ENCODE measurements at regions not wholly inside any gene's neighbourhood (a gene's known extent, or its start where the extent isn't known, plus 50 kb on each side); places are given as distances from the start of the nearest gene placed in this dataset.

DNA sequence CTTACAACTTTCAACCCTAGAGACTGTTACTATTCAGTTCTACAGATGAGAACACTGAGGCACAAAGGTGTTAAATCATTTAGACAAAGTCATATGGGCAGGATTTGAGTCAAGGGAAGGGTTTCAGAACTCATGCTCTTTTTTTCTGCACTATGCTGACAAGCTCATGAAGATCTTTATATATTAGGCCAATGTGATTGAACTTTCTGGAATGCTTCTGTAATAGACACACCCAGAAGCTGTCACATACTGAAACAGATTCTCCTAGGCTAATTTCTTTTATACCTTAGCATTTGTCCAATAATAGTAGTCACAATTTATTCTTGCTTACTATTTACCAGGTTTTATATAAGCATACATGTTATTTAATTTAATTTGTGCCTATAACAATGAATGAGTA lies 164.0 kb downstream of the ALG10B start:
- TF ChIP-seq, protein P1, sequence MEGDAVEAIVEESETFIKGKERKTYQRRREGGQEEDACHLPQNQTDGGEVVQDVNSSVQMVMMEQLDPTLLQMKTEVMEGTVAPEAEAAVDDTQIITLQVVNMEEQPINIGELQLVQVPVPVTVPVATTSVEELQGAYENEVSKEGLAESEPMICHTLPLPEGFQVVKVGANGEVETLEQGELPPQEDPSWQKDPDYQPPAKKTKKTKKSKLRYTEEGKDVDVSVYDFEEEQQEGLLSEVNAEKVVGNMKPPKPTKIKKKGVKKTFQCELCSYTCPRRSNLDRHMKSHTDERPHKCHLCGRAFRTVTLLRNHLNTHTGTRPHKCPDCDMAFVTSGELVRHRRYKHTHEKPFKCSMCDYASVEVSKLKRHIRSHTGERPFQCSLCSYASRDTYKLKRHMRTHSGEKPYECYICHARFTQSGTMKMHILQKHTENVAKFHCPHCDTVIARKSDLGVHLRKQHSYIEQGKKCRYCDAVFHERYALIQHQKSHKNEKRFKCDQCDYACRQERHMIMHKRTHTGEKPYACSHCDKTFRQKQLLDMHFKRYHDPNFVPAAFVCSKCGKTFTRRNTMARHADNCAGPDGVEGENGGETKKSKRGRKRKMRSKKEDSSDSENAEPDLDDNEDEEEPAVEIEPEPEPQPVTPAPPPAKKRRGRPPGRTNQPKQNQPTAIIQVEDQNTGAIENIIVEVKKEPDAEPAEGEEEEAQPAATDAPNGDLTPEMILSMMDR (conservative IDR thresholded peaks at IDR 0.05): no peak
- no peaks in the 10 kb centered on the region for H3K36me3 Mint-ChIP-seq
- no peaks in the 10 kb centered on the region for H3K9me3 Mint-ChIP-seq
- DNase-seq (ENCODE audit: extremely low spot score, unreplicated experiment): no peak
- no peak overlapping the region for H3K4me3 Mint-ChIP-seq
- peaks cover under 1% of the 10 kb centered on the region for H3K4me1 Mint-ChIP-seq (ENCODE audit: unreplicated experiment)
- H3K27ac Mint-ChIP-seq: no peak overlapping the region
- H3K27me3 Mint-ChIP-seq: no peaks in the 10 kb centered on the region

DNA sequence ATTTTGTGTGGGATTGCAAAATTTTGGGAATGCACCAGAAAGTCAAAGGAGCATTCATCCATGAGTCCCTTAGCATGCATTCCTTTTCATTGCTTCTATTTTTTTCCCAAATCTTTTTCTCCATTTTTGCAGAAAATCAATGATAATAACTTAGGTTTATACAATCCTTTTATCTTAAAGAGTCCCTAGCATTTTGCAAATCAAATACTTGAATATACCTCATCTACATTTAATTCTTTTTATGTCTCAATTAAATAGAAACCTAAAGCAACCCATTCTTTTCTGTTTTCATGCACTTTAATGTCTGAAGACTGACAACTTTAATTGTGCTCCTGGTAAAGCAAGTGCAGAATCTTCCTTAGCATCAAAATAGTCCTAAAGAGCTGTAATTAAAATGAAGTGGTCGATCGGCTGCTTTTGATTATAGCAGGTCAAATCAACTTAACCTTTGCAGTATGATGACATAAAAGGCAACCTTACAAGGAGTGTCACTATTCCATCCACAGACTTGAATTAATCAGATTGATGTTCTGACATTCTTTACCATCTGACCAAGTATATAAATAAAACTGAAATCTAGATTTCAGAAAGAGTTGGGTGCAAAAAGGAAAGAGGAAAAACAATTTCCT lies 168.4 kb downstream of the ALG10B start:
- no peaks in the 10 kb centered on the region for H3K9me3 Mint-ChIP-seq
- H3K27ac Mint-ChIP-seq: no peak overlapping the region
- no peaks in the 10 kb centered on the region for H3K36me3 Mint-ChIP-seq

DNA sequence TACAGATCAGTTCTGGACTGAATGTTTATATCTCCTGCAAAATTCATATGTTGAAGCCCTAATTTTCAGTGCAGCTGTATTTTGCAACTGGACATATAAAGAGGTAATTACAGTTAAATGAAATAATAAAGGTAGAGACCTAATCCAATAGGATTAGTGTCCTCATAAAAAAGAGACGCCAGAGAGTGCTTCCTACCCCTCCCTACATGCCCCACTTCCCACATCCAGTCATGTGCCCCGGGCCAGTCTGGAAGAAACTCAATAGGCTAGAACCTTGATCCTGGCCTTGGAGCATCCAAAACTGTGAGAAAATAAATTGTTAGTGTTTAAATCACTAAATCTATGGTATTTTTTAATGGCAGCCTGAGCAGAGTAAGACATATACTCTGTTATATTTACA lies 172.3 kb downstream of the ALG10B start:
- Mint-ChIP-seq H3K27me3 (no peaks in the 10 kb centered on the region), H3K9me3 (no peaks in the 10 kb centered on the region), H3K36me3 (no peaks in the 10 kb centered on the region), H3K27ac (no peak overlapping the region), H3K4me1 (ENCODE audit: unreplicated experiment) (peaks cover 9% of the 10 kb centered on the region), H3K4me3 (no peak overlapping the region)
- DNase-seq (ENCODE audit: extremely low spot score, unreplicated experiment): no peak
- TF ChIP-seq, protein P1 (conservative IDR thresholded peaks at IDR 0.05): no peak

More for the DNA sequence above, 168.4 kb downstream of the ALG10B start:
- Mint-ChIP-seq H3K4me3 (no peak overlapping the region), H3K27me3 (no peaks in the 10 kb centered on the region), H3K4me1 (ENCODE audit: unreplicated experiment) (peaks cover 9% of the 10 kb centered on the region)
- no peak for DNase-seq (ENCODE audit: extremely low spot score, unreplicated experiment)
- TF ChIP-seq, protein P1 (conservative IDR thresholded peaks at IDR 0.05): no peak

DNA sequence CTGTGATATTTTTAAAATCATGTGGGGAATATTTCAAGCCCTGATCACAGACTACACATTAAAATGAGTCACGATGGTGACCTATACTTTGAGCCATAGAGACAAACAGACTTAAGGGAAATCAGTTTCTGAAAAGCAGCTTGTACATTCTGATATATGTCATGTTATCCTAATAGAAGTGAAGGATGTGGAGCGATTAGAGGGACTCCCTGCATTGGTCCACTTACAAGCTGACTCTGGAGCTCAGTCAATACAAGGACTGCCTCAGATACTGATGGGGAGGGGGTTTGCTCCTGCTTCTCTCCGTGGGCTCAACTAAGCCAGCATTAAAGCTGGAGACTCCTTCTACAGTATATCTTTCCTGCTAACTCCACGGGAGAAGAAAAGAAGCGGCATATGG lies 173.5 kb downstream of the ALG10B start:
- DNase-seq (ENCODE audit: extremely low spot score, unreplicated experiment): no peak
- Mint-ChIP-seq H3K9me3 (no peaks in the 10 kb centered on the region), H3K4me1 (ENCODE audit: unreplicated experiment) (peaks cover 9% of the 10 kb centered on the region), H3K36me3 (no peaks in the 10 kb centered on the region), H3K4me3 (no peak overlapping the region), H3K27me3 (no peaks in the 10 kb centered on the region), H3K27ac (no peak overlapping the region)
- TF ChIP-seq, protein P1 (conservative IDR thresholded peaks at IDR 0.05): no peak

DNA sequence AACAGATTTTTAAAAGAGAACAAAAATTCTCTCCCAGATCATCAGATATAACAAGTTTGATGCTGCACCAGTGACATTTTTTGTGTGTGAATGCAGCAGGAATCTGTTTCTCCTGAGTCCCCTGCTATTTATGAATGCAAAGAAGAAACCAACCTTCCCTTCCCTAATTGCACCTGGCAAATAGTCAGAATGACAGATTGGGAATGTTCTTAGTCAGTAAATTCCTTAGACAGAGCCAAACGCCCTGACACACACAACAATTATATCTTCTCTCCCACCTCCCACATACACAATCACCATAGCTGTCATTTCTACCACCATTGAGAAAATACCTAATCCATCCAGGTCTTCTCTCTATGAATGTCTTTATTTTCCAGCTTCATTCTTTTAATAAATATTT lies 174.4 kb downstream of the ALG10B start:
- Mint-ChIP-seq H3K4me3 (no peak overlapping the region), H3K27ac (no peak overlapping the region), H3K4me1 (ENCODE audit: unreplicated experiment) (peaks cover 5% of the 10 kb centered on the region), H3K36me3 (no peaks in the 10 kb centered on the region), H3K27me3 (no peaks in the 10 kb centered on the region), H3K9me3 (no peaks in the 10 kb centered on the region)
- TF ChIP-seq, protein P1 (conservative IDR thresholded peaks at IDR 0.05): no peak
- DNase-seq (ENCODE audit: extremely low spot score, unreplicated experiment): no peak

DNA sequence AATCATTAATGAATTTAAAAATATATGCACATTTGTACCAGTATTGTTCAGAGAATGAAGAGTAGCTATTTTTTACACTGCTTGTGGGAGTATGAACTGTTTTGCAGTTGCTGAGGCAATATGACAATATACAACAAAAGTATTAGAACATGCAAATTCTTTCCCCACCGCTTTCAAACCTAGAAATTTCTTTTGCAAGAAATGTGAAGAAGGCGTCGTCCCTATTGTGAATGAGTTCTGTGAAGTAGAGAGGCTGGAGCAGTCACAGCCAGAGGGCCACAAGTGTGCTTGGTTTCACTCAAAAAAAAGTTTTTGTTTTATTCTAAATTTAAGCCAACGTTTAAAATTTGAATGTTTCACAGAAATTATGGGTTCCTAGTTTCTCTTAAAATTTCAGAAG lies 184.9 kb downstream of the ALG10B start:
- Mint-ChIP-seq H3K27me3 (no peaks in the 10 kb centered on the region), H3K36me3 (no peaks in the 10 kb centered on the region), H3K9me3 (peaks cover 5% of the 10 kb centered on the region), H3K4me3 (no peak overlapping the region), H3K4me1 (ENCODE audit: unreplicated experiment) (no peaks in the 10 kb centered on the region), H3K27ac (no peak overlapping the region)
- TF ChIP-seq, protein P1 (conservative IDR thresholded peaks at IDR 0.05): no peak
- no peak for DNase-seq (ENCODE audit: extremely low spot score, unreplicated experiment)

Data from type B pancreatic cell (in vitro differentiated cells).